BLaER1 (cell line): ENCODE measurements at regions not wholly inside any gene's neighbourhood (a gene's known extent, or its start where the extent isn't known, plus 50 kb on each side); places are given as distances from the start of the nearest gene placed in this dataset.

ENCODE experiments used
- H3K27ac ChIP-seq: shearing (Covaris generic); formaldehyde crosslinking; 2 replicates; pipeline ENCODE4 v1.8.1; 2022
- H3K27me3 ChIP-seq: shearing (Covaris generic); formaldehyde crosslinking; 2 replicates; pipeline ENCODE4 v1.8.1; 2022
- H3K36me3 ChIP-seq: shearing (Covaris generic); formaldehyde crosslinking; 2 replicates; pipeline ENCODE4 v1.8.1; 2022
- H3K4me1 ChIP-seq: shearing (Covaris generic); formaldehyde crosslinking; 2 replicates; pipeline ENCODE4 v1.8.1; 2022
- H3K4me2 ChIP-seq: shearing (Covaris generic); formaldehyde crosslinking; 2 replicates; pipeline ENCODE4 v1.8.1; 2022
- H3K4me3 ChIP-seq: shearing (Covaris generic); formaldehyde crosslinking; 2 replicates; pipeline ENCODE4 v1.8.1; 2022
- H3K9ac ChIP-seq: shearing (Covaris generic); formaldehyde crosslinking; 2 replicates; pipeline ENCODE4 v1.8.1; 2022
- H3K9me3 ChIP-seq: shearing (Covaris generic); formaldehyde crosslinking; 2 replicates; pipeline ENCODE4 v1.8.1; 2022
- H4K20me1 ChIP-seq: shearing (Covaris generic); formaldehyde crosslinking; 2 replicates; pipeline ENCODE4 v1.8.1; 2022
- Cebpa-rat ChIP-seq: shearing (Covaris generic); IDR thresholded peaks from 2 replicates; pipeline ENCODE4 v1.8.1; 2022

- Histone ChIP-seq H3K4me3 (no peak overlapping the region), H4K20me1 (no peaks in the 10 kb centered on the region), H3K36me3 (no peaks in the 10 kb centered on the region), H3K27ac (no peak overlapping the region), H3K4me1 (no peaks in the 10 kb centered on the region), H3K4me2 (no peak overlapping the region), H3K9ac (no peak overlapping the region), H3K27me3 (no peaks in the 10 kb centered on the region), H3K9me3 (0 out of 2 replicates have a peak, but pooled peaks cover 3% of the 10 kb centered on the region)
- TF ChIP-seq Cebpa-rat, result no peak
Observed at GRCh38 chr13:112240076-112240475, 136.1 kb upstream of the SPACA7 start.

- H4K20me1 ChIP-seq, result no peaks in the 10 kb centered on the region
- no peaks in the 10 kb centered on the region for H3K4me1 ChIP-seq
- no peak overlapping the region for H3K27ac ChIP-seq
- no peak overlapping the region for H3K4me2 ChIP-seq
- no peak for TF ChIP-seq Cebpa-rat
- no peaks in the 10 kb centered on the region for H3K27me3 ChIP-seq
- H3K4me3 ChIP-seq, result no peak overlapping the region
- H3K9me3 ChIP-seq, result 0 out of 2 replicates have a peak, but pooled peaks cover 3% of the 10 kb centered on the region
- no peak overlapping the region for H3K9ac ChIP-seq
- H3K36me3 ChIP-seq, result no peaks in the 10 kb centered on the region
Observed at GRCh38 chr13:112241288-112241687, 134.9 kb upstream of the SPACA7 start.

GRCh38 chr13:112242777-112243176 is 133.4 kb upstream of the SPACA7 start:
- no peaks in the 10 kb centered on the region for H3K27me3 ChIP-seq
- no peak overlapping the region for H3K4me3 ChIP-seq
- H4K20me1 ChIP-seq, result no peaks in the 10 kb centered on the region
- H3K9me3 ChIP-seq, result 0 out of 2 replicates have a peak, but pooled peaks cover 3% of the 10 kb centered on the region
- H3K27ac ChIP-seq, result no peak overlapping the region
- H3K4me2 ChIP-seq, result no peak overlapping the region
- no peak overlapping the region for H3K9ac ChIP-seq
- H3K36me3 ChIP-seq, result no peaks in the 10 kb centered on the region
- no peak for TF ChIP-seq Cebpa-rat
- no peaks in the 10 kb centered on the region for H3K4me1 ChIP-seq

GRCh38 chr13:112244061-112244460 is 132.1 kb upstream of the SPACA7 start:
- Histone ChIP-seq H4K20me1 (no peaks in the 10 kb centered on the region), H3K4me1 (no peaks in the 10 kb centered on the region), H3K27me3 (no peaks in the 10 kb centered on the region), H3K4me2 (no peak overlapping the region), H3K9ac (no peak overlapping the region), H3K4me3 (no peak overlapping the region), H3K27ac (no peak overlapping the region), H3K9me3 (0 out of 2 replicates have a peak, but pooled peaks cover 3% of the 10 kb centered on the region), H3K36me3 (no peaks in the 10 kb centered on the region)
- no peak for TF ChIP-seq Cebpa-rat

GRCh38 chr13:112244495-112245177 is 131.5 kb upstream of the SPACA7 start:
- Histone ChIP-seq H3K9ac (no peak overlapping the region), H3K27me3 (no peaks in the 10 kb centered on the region), H4K20me1 (no peaks in the 10 kb centered on the region), H3K4me2 (no peak overlapping the region), H3K4me3 (no peak overlapping the region), H3K9me3 (no peaks in the 10 kb centered on the region), H3K4me1 (no peaks in the 10 kb centered on the region), H3K27ac (no peak overlapping the region), H3K36me3 (no peaks in the 10 kb centered on the region)
- TF ChIP-seq Cebpa-rat, result no peak

- no peak overlapping the region for H3K9ac ChIP-seq
- H3K4me1 ChIP-seq, result no peaks in the 10 kb centered on the region
- TF ChIP-seq Cebpa-rat, result no peak
- no peaks in the 10 kb centered on the region for H4K20me1 ChIP-seq
- H3K4me3 ChIP-seq, result no peak overlapping the region
- H3K27ac ChIP-seq, result no peak overlapping the region
- no peaks in the 10 kb centered on the region for H3K27me3 ChIP-seq
- no peaks in the 10 kb centered on the region for H3K9me3 ChIP-seq
- no peaks in the 10 kb centered on the region for H3K36me3 ChIP-seq
- no peak overlapping the region for H3K4me2 ChIP-seq
Observed at GRCh38 chr13:112245179-112245724, 130.9 kb upstream of the SPACA7 start.

GRCh38 chr13:112245989-112246388 is 130.2 kb upstream of the SPACA7 start:
- H3K4me3 ChIP-seq, result no peak overlapping the region
- no peaks in the 10 kb centered on the region for H3K4me1 ChIP-seq
- H3K27ac ChIP-seq, result no peak overlapping the region
- H3K4me2 ChIP-seq, result no peak overlapping the region
- H3K27me3 ChIP-seq, result no peaks in the 10 kb centered on the region
- no peaks in the 10 kb centered on the region for H4K20me1 ChIP-seq
- H3K9me3 ChIP-seq, result no peaks in the 10 kb centered on the region
- H3K36me3 ChIP-seq, result no peaks in the 10 kb centered on the region
- TF ChIP-seq Cebpa-rat, result no peak
- no peak overlapping the region for H3K9ac ChIP-seq

GRCh38 chr13:112246731-112247470 is 129.3 kb upstream of the SPACA7 start:
- Histone ChIP-seq H3K4me2 (no peak overlapping the region), H3K9ac (no peak overlapping the region), H3K9me3 (no peaks in the 10 kb centered on the region), H3K27me3 (no peaks in the 10 kb centered on the region), H3K27ac (no peak overlapping the region), H3K4me1 (no peaks in the 10 kb centered on the region), H3K36me3 (no peaks in the 10 kb centered on the region), H3K4me3 (no peak overlapping the region), H4K20me1 (no peaks in the 10 kb centered on the region)
- no peak for TF ChIP-seq Cebpa-rat

GRCh38 chr13:112247471-112248405 is 128.4 kb upstream of the SPACA7 start:
- H3K27me3 ChIP-seq, result no peaks in the 10 kb centered on the region
- no peaks in the 10 kb centered on the region for H3K4me1 ChIP-seq

More at GRCh38 chr13:112247471-112248405, 128.4 kb upstream of the SPACA7 start:
- Histone ChIP-seq H3K9me3 (no peaks in the 10 kb centered on the region), H3K27ac (no peak overlapping the region), H3K4me2 (no peak overlapping the region), H3K4me3 (no peak overlapping the region), H3K9ac (no peak overlapping the region), H3K36me3 (no peaks in the 10 kb centered on the region), H4K20me1 (no peaks in the 10 kb centered on the region)
- no peak for TF ChIP-seq Cebpa-rat
